Ammon's horn (tissue), 1 donor: ENCODE measurements at regions not wholly inside any gene's neighbourhood (a gene's known extent, or its start where the extent isn't known, plus 50 kb on each side); places are given as distances from the start of the nearest gene placed in this dataset.

Experiments used
- DNase-seq: peaks from one replicate; pipeline ENCODE4 v3.0.0-alpha.2; 2016; ENCODE audit warnings: low spot score

GRCh38 chr3:177512945-177513814 lies 315.9 kb upstream of the TBL1XR1 start:
- DNase-seq: no peak

GRCh38 chr3:177513815-177514610 lies 316.7 kb upstream of the TBL1XR1 start:
- DNase-seq: peak; percentile 38

GRCh38 chr3:177514611-177515499 lies 317.6 kb upstream of the TBL1XR1 start:
- DNase-seq: no peak

GRCh38 chr3:177515786-177516157 lies 318.5 kb upstream of the TBL1XR1 start:
- no peak for DNase-seq

GRCh38 chr3:177516158-177517011 lies 319.1 kb upstream of the TBL1XR1 start:
- peak; percentile 24 for DNase-seq

GRCh38 chr3:177517906-177518305 lies 320.6 kb upstream of the TBL1XR1 start:
- no peak for DNase-seq

GRCh38 chr3:177519588-177519987 lies 322.3 kb upstream of the TBL1XR1 start:
- DNase-seq: no peak

- DNase-seq: no peak
Measured at GRCh38 chr3:177521305-177521704, 324.0 kb upstream of the TBL1XR1 start.

- DNase-seq: peak; percentile 33
Measured at GRCh38 chr3:177522051-177522450, 324.8 kb upstream of the TBL1XR1 start.

GRCh38 chr3:177523067-177523675 lies 325.9 kb upstream of the TBL1XR1 start:
- DNase-seq: no peak

GRCh38 chr3:177523872-177524438 lies 326.7 kb upstream of the TBL1XR1 start:
- no peak for DNase-seq

GRCh38 chr3:177524742-177525141 lies 327.5 kb upstream of the TBL1XR1 start:
- DNase-seq: no peak

GRCh38 chr3:177525414-177525813 lies 328.1 kb upstream of the TBL1XR1 start:
- no peak for DNase-seq

GRCh38 chr3:177525987-177526712 lies 328.9 kb upstream of the TBL1XR1 start:
- DNase-seq: peak; percentile 70

- DNase-seq: no peak
Measured at GRCh38 chr3:177527182-177527581, 329.9 kb upstream of the TBL1XR1 start.

- DNase-seq: no peak
Measured at GRCh38 chr3:177528306-177529070, 331.2 kb upstream of the TBL1XR1 start.

- no peak for DNase-seq
Measured at GRCh38 chr3:177529071-177529550, 331.8 kb upstream of the TBL1XR1 start.

- DNase-seq: no peak
Measured at GRCh38 chr3:177529716-177530335, 332.5 kb upstream of the TBL1XR1 start.
